SK-N-SH treated with all-trans-retinoic acid at 6 μM for 48 hours (cell line): ENCODE measurements at regions not wholly inside any gene's neighbourhood (a gene's known extent, or its start where the extent isn't known, plus 50 kb on each side); places are given as distances from the start of the nearest gene placed in this dataset.

ENCODE experiments used
- ATAC-seq: fragments of 200-7000 bp; cut with Tn5 transposase; 3 replicates; pipeline ENCODE4 v1.9.1; 2020; ENCODE audit warnings: mild to moderate bottlenecking, moderate library complexity
- ARNTL ChIP-seq: fragments of 450-650 bp; formaldehyde crosslinking; IDR thresholded peaks from 2 replicates; pipeline ENCODE4 v1.5.0; 2020; ENCODE audit warnings: low read depth, mild to moderate bottlenecking, moderate library complexity, borderline replicate concordance
- BACH2 ChIP-seq: fragments of 250-450 bp; sonication (Bioruptor Pico); IDR thresholded peaks from 2 replicates; pipeline ENCODE4 v1.9.0; 2021; ENCODE audit warnings: mild to moderate bottlenecking, borderline replicate concordance
- CREB5 ChIP-seq: fragments of 250-450 bp; sonication (Bioruptor Pico); IDR thresholded peaks from 2 replicates; pipeline ENCODE4 v1.5.1; 2020; ENCODE audit warnings: low read depth, mild to moderate bottlenecking, moderate library complexity
- CSDC2 ChIP-seq: fragments of 250-450 bp; sonication (Bioruptor Pico); IDR thresholded peaks from 2 replicates; pipeline ENCODE4 v1.5.0; 2020; ENCODE audit warnings: mild to moderate bottlenecking, moderate library complexity
- CSRNP3 ChIP-seq: fragments of 250-450 bp; sonication (Bioruptor Pico); IDR thresholded peaks from 2 replicates; pipeline ENCODE4 v1.5.1; 2021; ENCODE audit warnings: mild to moderate bottlenecking, moderate library complexity
- ESRRG ChIP-seq: fragments of 250-450 bp; sonication (Bioruptor Pico); IDR thresholded peaks from 2 replicates; pipeline ENCODE4 v1.6.1; 2021; ENCODE audit warnings: mild to moderate bottlenecking
- GLIS3 ChIP-seq: fragments of 250-450 bp; sonication (Bioruptor Pico); IDR thresholded peaks from 2 replicates; pipeline ENCODE4 v1.5.0; 2020; ENCODE audit warnings: mild to moderate bottlenecking, moderate library complexity
- ISL1 ChIP-seq: fragments of 250-450 bp; sonication (Bioruptor Pico); IDR thresholded peaks from 2 replicates; pipeline ENCODE4 v2.1.2; 2022; ENCODE audit warnings: mild to moderate bottlenecking, moderate library complexity
- OSR1 ChIP-seq: fragments of 250-450 bp; sonication (Bioruptor Pico); IDR thresholded peaks from 2 replicates; pipeline ENCODE4 v1.8.0; 2022; ENCODE audit warnings: moderate library complexity, mild to moderate bottlenecking, inconsistent platforms
- PATZ1 ChIP-seq: fragments of 250-450 bp; sonication (Bioruptor Pico); IDR thresholded peaks from 2 replicates; pipeline ENCODE4 v1.8.0; 2020; ENCODE audit warnings: mild to moderate bottlenecking, moderate library complexity, borderline replicate concordance
- POU6F1 ChIP-seq: fragments of 250-450 bp; sonication (Bioruptor Pico); IDR thresholded peaks from 2 replicates; pipeline ENCODE4 v1.8.0; 2021; ENCODE audit warnings: low read depth, mild to moderate bottlenecking, moderate library complexity, borderline replicate concordance
- PPARA ChIP-seq: fragments of 250-450 bp; sonication (Bioruptor Pico); IDR thresholded peaks from 2 replicates; pipeline ENCODE4 v1.5.0; 2020; ENCODE audit warnings: mild to moderate bottlenecking, borderline replicate concordance
- RARB ChIP-seq: fragments of 250-450 bp; sonication (Bioruptor Pico); IDR thresholded peaks from 2 replicates; pipeline ENCODE4 v1.8.0; 2021; ENCODE audit warnings: mild to moderate bottlenecking, moderate library complexity
- SNAI2 ChIP-seq: fragments of 250-450 bp; sonication (Bioruptor Pico); IDR thresholded peaks from 2 replicates; pipeline ENCODE4 v1.5.0; 2020; ENCODE audit warnings: mild to moderate bottlenecking, moderate library complexity
- TCF4 ChIP-seq: fragments of 250-450 bp; sonication (Bioruptor Pico); IDR thresholded peaks from 2 replicates; pipeline ENCODE4 v1.8.0; 2021; ENCODE audit warnings: mild to moderate bottlenecking, moderate library complexity, borderline replicate concordance
- TSHZ2 ChIP-seq: fragments of 250-450 bp; sonication (Bioruptor Pico); IDR thresholded peaks from 2 replicates; pipeline ENCODE4 v1.5.0; 2020; ENCODE audit warnings: mild to moderate bottlenecking, moderate library complexity
- ZC3H10 ChIP-seq: fragments of 250-450 bp; sonication (Bioruptor Pico); IDR thresholded peaks from 2 replicates; pipeline ENCODE4 v1.5.1; 2021; ENCODE audit warnings: mild to moderate bottlenecking, moderate library complexity
- ZFP30 ChIP-seq: fragments of 450-650 bp; formaldehyde crosslinking; IDR thresholded peaks from 2 replicates; pipeline ENCODE4 v1.5.0; 2022; ENCODE audit warnings: mild to moderate bottlenecking, moderate library complexity
- ZNF565 ChIP-seq: fragments of 450-650 bp; formaldehyde crosslinking; conservative IDR thresholded peaks from 2 replicates; pipeline ENCODE4 v1.5.0; 2020; ENCODE audit warnings: low read depth, mild to moderate bottlenecking, moderate library complexity
- ZNF8 ChIP-seq: fragments of 450-650 bp; formaldehyde crosslinking; IDR thresholded peaks from 2 replicates; pipeline ENCODE4 v1.5.0; 2020; ENCODE audit warnings: mild to moderate bottlenecking, moderate library complexity

GRCh38 chr2:203591642-203592041 is 56.5 kb upstream of the RAPH1 start (continued):
- TF ChIP-seq SNAI2 (CRISPR knock-in tag) (no peak), CSDC2 (no peak), GLIS3 (no peak), ZFP30 (CRISPR knock-in tag) (no peak), PATZ1 (CRISPR knock-in tag) (no peak), ZNF565 (no peak), RARB (CRISPR knock-in tag) (no peak), ISL1 (CRISPR knock-in tag) (no peak), PPARA (no peak)

GRCh38 chr2:203592470-203592869 is 57.4 kb upstream of the RAPH1 start:
- ATAC-seq, result no peak

GRCh38 chr2:203594541-203594940 is 59.4 kb upstream of the RAPH1 start:
- ATAC-seq, result peak; percentile 83
- TF ChIP-seq OSR1 (CRISPR knock-in tag) (no peak), PATZ1 (CRISPR knock-in tag) (no peak), CREB5 (CRISPR knock-in tag) (no peak), BACH2 (CRISPR knock-in tag) (no peak), SNAI2 (CRISPR knock-in tag) (no peak), ZNF565 (no peak), ZFP30 (CRISPR knock-in tag) (no peak), POU6F1 (CRISPR knock-in tag) (no peak), CSRNP3 (CRISPR knock-in tag) (no peak), TCF4 (CRISPR knock-in tag) (no peak), ESRRG (CRISPR knock-in tag) (no peak), TSHZ2 (CRISPR knock-in tag) (no peak), ARNTL (no peak), ZC3H10 (no peak)
- TF ChIP-seq, all 23 proteins: peak for 0

More at GRCh38 chr2:203592470-203592869, 57.4 kb upstream of the RAPH1 start:
- no peak for TF ChIP-seq ZNF8
- TF ChIP-seq ARNTL, result no peak
